Hepatocyte (in vitro differentiated cells): ENCODE measurements at regions not wholly inside any gene's neighbourhood (a gene's known extent, or its start where the extent isn't known, plus 50 kb on each side); places are given as distances from the start of the nearest gene placed in this dataset.

ENCODE experiments used
- DNase-seq: peaks from one replicate; pipeline ENCODE4 v3.0.0-alpha.2; 2016; ENCODE audit warnings: low spot score
- H2AFZ ChIP-seq: fragments of 200-600 bp; sonication (generic); 2 replicates; pipeline ENCODE4 v1.6.0; 2016; ENCODE audit warnings: antibody characterized with exemption, mild to moderate bottlenecking
- H3K27ac ChIP-seq: fragments of 200-600 bp; sonication (generic); 2 replicates; pipeline ENCODE4 v1.5.1; 2016; ENCODE audit warnings: mild to moderate bottlenecking
- H3K27me3 ChIP-seq: fragments of 200-600 bp; sonication (generic); 2 replicates; pipeline ENCODE4 v1.6.1; 2016
- H3K36me3 ChIP-seq: fragments of 200-600 bp; sonication (generic); replicated peaks from 2 replicates; pipeline ENCODE4 v1.5.1; 2016; ENCODE audit warnings: low read depth; ENCODE audit not compliant: insufficient read depth
- H3K4me1 ChIP-seq: fragments of 200-600 bp; sonication (generic); 2 replicates; pipeline ENCODE4 v1.5.1; 2016; ENCODE audit warnings: mild to moderate bottlenecking, moderate library complexity; ENCODE audit not compliant: insufficient read depth
- H3K4me2 ChIP-seq: fragments of 200-600 bp; sonication (generic); 2 replicates; pipeline ENCODE4 v1.6.0; 2016
- H3K4me3 ChIP-seq: fragments of 200-600 bp; sonication (generic); 2 replicates; pipeline ENCODE4 v1.5.1; 2016; ENCODE audit warnings: mild to moderate bottlenecking
- H3K79me2 ChIP-seq: fragments of 200-600 bp; sonication (generic); 2 replicates; pipeline ENCODE4 v1.6.0; 2017; ENCODE audit warnings: mild to moderate bottlenecking
- H3K9me2 ChIP-seq: fragments of 200-600 bp; sonication (generic); replicated peaks from 2 replicates; pipeline ENCODE4 v1.6.0; 2017; ENCODE audit warnings: mild to moderate bottlenecking; ENCODE audit not compliant: insufficient read depth
- H3K9me3 ChIP-seq: fragments of 200-600 bp; sonication (generic); 2 replicates; pipeline ENCODE4 v1.5.1; 2016; ENCODE audit warnings: low read depth, mild to moderate bottlenecking
- H4K20me1 ChIP-seq: fragments of 200-600 bp; sonication (generic); 2 replicates; pipeline ENCODE4 v1.6.0; 2016; ENCODE audit warnings: mild to moderate bottlenecking; ENCODE audit not compliant: insufficient read depth, poor library complexity, severe bottlenecking
- EZH2 ChIP-seq: fragments of 200-600 bp; sonication (generic); IDR thresholded peaks from 2 replicates; pipeline ENCODE4 v1.6.1; 2016; ENCODE audit warnings: antibody characterized with exemption, mild to moderate bottlenecking, borderline replicate concordance
- EZH2phosphoT487 ChIP-seq: fragments of 200-600 bp; sonication (generic); IDR thresholded peaks from one replicate; pipeline ENCODE4 v1.6.1; 2018; ENCODE audit warnings: antibody characterized with exemption, mild to moderate bottlenecking, low read depth, moderate library complexity; ENCODE audit not compliant: unreplicated experiment, severe bottlenecking
- WGBS: methylation state at CpG from one replicate; pipeline ENCODE4 v1.1.6; 2016; ENCODE audit warnings: low lambda C conversion rate; ENCODE audit errors: missing lambda C conversion rate; 5-methylcytosine and 5-hydroxymethylcytosine counted together
- TF ChIP-seq, protein P1 (sequence below): fragments of 200-600 bp; sonication (generic); IDR thresholded peaks from 2 replicates; pipeline ENCODE4 v1.5.1; 2016; ENCODE audit warnings: antibody characterized with exemption, mild to moderate bottlenecking; ENCODE audit not compliant: poor library complexity

DNA sequence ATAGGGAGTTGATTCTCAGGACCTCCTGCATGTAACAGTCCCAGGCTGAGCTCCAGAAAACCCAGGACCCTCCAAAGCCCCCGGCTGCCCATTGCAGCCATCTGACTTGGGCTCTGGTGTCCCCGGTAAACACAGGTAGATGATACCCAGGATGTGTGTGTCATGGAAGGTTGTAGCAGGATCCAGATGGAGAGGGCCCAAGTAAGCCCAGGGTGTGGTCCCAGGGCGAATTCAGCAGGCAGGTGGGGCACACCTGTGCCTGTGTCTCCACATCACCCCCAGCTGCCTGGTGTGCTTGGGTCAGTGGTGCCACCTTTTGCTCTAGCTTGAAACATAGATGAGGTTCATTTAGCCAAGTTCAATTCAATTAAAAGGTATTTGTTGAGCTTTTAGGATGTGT is 524.1 kb downstream of the GLRX3 start:
- TF ChIP-seq EZH2 (no peak), EZH2phosphoT487 (no peak)
- TF ChIP-seq, protein P1, sequence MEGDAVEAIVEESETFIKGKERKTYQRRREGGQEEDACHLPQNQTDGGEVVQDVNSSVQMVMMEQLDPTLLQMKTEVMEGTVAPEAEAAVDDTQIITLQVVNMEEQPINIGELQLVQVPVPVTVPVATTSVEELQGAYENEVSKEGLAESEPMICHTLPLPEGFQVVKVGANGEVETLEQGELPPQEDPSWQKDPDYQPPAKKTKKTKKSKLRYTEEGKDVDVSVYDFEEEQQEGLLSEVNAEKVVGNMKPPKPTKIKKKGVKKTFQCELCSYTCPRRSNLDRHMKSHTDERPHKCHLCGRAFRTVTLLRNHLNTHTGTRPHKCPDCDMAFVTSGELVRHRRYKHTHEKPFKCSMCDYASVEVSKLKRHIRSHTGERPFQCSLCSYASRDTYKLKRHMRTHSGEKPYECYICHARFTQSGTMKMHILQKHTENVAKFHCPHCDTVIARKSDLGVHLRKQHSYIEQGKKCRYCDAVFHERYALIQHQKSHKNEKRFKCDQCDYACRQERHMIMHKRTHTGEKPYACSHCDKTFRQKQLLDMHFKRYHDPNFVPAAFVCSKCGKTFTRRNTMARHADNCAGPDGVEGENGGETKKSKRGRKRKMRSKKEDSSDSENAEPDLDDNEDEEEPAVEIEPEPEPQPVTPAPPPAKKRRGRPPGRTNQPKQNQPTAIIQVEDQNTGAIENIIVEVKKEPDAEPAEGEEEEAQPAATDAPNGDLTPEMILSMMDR: no peak
- no peaks in the 10 kb centered on the region for H4K20me1 ChIP-seq
- H3K9me2 ChIP-seq: no peaks in the 10 kb centered on the region
- H3K9me3 ChIP-seq: no peaks in the 10 kb centered on the region
- no peaks in the 10 kb centered on the region for H3K79me2 ChIP-seq
- no peak overlapping the region for H3K27ac ChIP-seq
- H2AFZ ChIP-seq: no peak overlapping the region
- no peak overlapping the region for H3K4me3 ChIP-seq
- no peaks in the 10 kb centered on the region for H3K4me1 ChIP-seq
- 80% methylated on average over 3 of the region's 3 CpGs for WGBS
- H3K4me2 ChIP-seq: no peak overlapping the region
- H3K27me3 ChIP-seq: no peaks in the 10 kb centered on the region
- no peak for DNase-seq
- no peaks in the 10 kb centered on the region for H3K36me3 ChIP-seq

DNA sequence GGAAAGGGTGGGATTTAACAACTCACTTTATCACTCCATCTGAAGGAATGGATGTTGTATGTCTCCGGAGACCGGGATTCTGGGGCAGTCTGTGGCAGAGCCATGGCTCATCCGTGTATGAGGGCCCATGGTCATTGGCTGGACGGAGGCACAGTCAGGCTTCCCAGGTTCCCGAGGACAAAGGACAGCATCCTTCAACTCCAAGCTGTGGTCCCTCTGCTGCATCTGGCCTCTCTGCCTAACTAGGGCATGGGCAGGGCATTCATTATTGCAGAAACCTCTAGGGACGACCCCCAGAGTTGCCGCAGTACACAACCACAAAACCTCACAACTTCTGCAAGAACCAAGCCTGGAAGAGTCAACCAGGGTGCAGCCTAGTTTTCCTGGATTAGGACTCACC is 525.2 kb downstream of the GLRX3 start:
- Histone ChIP-seq H4K20me1 (no peaks in the 10 kb centered on the region), H3K4me2 (no peak overlapping the region), H3K4me1 (no peaks in the 10 kb centered on the region), H2AFZ (no peak overlapping the region), H3K4me3 (no peak overlapping the region), H3K9me2 (no peaks in the 10 kb centered on the region), H3K79me2 (no peaks in the 10 kb centered on the region), H3K9me3 (no peaks in the 10 kb centered on the region), H3K27ac (no peak overlapping the region), H3K36me3 (no peaks in the 10 kb centered on the region), H3K27me3 (no peaks in the 10 kb centered on the region)
- no peak for DNase-seq
- 96% methylated on average over 7 of the region's 7 CpGs for WGBS
- TF ChIP-seq EZH2 (no peak), EZH2phosphoT487 (no peak)
- TF ChIP-seq, protein P1: no peak

DNA sequence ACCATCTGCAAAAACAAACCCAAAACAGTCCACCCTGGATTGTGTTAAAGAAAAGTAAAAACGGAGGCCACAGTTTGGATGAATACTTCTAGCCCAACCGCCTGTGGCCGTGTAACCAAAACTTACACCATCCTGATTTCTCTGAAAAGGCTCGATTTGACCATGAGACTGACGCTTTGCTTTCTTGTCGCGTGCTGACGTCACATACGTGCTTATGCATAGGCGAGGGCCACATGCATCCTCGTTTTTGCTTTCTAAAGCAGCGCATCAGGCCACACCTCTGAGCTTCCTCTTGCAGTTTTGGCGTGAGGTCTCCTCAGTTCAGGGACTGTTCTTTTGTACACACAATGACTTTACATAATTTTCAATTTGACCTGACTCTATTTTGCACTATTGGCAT is 526.6 kb downstream of the GLRX3 start:
- H3K4me1 ChIP-seq: no peaks in the 10 kb centered on the region
- H3K4me2 ChIP-seq: no peak overlapping the region
- H3K9me2 ChIP-seq: no peaks in the 10 kb centered on the region
- H3K79me2 ChIP-seq: no peaks in the 10 kb centered on the region
- TF ChIP-seq EZH2phosphoT487 (no peak), EZH2 (no peak)
- TF ChIP-seq, protein P1: no peak
- no peak for DNase-seq
- no peaks in the 10 kb centered on the region for H3K27me3 ChIP-seq
- H3K27ac ChIP-seq: no peak overlapping the region
- no peaks in the 10 kb centered on the region for H3K36me3 ChIP-seq
- H2AFZ ChIP-seq: no peak overlapping the region
- H3K9me3 ChIP-seq: no peaks in the 10 kb centered on the region
- 92% methylated on average over 13 of the region's 13 CpGs for WGBS
- no peaks in the 10 kb centered on the region for H4K20me1 ChIP-seq
- no peak overlapping the region for H3K4me3 ChIP-seq

DNA sequence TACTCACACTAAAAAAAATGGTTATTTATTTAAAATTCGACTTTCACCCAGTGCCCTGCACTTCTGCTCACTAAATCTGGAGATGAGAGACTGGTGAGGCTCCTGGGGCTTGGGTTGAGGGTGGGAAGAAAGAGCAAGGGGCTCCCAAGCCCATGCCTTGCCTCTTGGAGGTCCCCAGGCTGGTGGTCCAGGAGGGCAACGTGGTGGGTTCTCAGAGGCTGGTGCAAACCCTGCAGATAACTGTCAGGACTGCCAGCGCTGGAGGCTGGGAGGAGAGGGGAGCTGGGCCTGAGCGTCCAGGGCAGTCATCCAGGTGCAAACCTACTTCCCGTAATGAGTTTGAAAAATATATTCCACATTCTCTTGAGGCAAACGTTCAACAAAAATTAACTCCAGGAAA is 528.3 kb downstream of the GLRX3 start:
- Histone ChIP-seq H3K4me1 (no peaks in the 10 kb centered on the region), H3K36me3 (no peaks in the 10 kb centered on the region), H3K27ac (no peak overlapping the region), H2AFZ (no peak overlapping the region), H3K79me2 (no peaks in the 10 kb centered on the region), H3K4me2 (no peak overlapping the region), H4K20me1 (no peaks in the 10 kb centered on the region), H3K27me3 (no peaks in the 10 kb centered on the region), H3K4me3 (no peak overlapping the region), H3K9me3 (no peaks in the 10 kb centered on the region), H3K9me2 (no peaks in the 10 kb centered on the region)
- 90% methylated on average over 6 of the region's 6 CpGs for WGBS
- TF ChIP-seq EZH2phosphoT487: no peak
- TF ChIP-seq, protein P1: no peak
- TF ChIP-seq EZH2: no peak
- DNase-seq: no peak
